GM21529 (cell line): ENCODE measurements at regions not wholly inside any gene's neighbourhood (a gene's known extent, or its start where the extent isn't known, plus 50 kb on each side); places are given as distances from the start of the nearest gene placed in this dataset.
"Not testable (repeated sequence)": the region's sequence is repeated elsewhere in the genome, so short reads cannot be mapped to it uniquely, and the experiment has no call there.

Experiments used
- ATAC-seq: cut with Tn5 transposase; IDR thresholded peaks from one replicate; pipeline ENCODE4 v1.9.1; 2021; ENCODE audit not compliant: unreplicated experiment

DNA sequence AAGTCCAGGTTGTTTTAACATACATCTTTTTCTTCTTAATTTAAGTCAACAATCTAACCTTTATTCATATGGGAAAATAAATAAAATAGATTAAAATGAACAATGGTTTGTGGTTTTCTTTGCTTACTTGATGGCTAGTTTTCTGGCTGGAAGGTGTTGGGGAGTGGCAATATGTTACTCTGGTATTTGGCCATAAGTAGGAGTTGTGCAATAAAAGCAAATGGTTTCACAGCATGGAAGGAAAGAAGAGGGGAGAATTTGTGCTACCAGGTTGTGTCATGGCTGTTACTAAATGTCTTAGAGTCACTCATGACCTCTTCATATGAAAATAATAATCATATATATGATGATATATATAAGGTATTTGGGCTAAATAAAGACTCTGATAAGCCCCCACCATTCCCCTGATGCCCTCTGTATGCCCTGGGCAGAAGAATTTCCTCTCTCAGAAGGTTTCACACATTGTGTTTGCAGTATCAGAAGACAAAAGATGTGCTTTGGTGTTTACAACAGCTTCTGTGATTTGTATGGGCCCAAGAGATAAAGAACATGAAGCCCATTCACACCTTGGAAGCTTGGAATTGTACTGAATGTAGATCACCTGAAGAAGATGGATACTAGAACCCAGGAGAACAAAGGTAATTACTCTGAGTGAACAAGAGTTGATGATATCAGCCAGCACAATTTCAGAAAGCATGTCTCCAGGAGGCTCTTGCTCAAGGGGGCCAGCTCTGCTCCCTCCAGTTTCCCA lies 160.9 kb downstream of the ALG10B start:
- ATAC-seq, result no peak

DNA sequence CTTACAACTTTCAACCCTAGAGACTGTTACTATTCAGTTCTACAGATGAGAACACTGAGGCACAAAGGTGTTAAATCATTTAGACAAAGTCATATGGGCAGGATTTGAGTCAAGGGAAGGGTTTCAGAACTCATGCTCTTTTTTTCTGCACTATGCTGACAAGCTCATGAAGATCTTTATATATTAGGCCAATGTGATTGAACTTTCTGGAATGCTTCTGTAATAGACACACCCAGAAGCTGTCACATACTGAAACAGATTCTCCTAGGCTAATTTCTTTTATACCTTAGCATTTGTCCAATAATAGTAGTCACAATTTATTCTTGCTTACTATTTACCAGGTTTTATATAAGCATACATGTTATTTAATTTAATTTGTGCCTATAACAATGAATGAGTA lies 164.0 kb downstream of the ALG10B start:
- no peak for ATAC-seq

DNA sequence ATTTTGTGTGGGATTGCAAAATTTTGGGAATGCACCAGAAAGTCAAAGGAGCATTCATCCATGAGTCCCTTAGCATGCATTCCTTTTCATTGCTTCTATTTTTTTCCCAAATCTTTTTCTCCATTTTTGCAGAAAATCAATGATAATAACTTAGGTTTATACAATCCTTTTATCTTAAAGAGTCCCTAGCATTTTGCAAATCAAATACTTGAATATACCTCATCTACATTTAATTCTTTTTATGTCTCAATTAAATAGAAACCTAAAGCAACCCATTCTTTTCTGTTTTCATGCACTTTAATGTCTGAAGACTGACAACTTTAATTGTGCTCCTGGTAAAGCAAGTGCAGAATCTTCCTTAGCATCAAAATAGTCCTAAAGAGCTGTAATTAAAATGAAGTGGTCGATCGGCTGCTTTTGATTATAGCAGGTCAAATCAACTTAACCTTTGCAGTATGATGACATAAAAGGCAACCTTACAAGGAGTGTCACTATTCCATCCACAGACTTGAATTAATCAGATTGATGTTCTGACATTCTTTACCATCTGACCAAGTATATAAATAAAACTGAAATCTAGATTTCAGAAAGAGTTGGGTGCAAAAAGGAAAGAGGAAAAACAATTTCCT lies 168.4 kb downstream of the ALG10B start:
- ATAC-seq, result no peak

DNA sequence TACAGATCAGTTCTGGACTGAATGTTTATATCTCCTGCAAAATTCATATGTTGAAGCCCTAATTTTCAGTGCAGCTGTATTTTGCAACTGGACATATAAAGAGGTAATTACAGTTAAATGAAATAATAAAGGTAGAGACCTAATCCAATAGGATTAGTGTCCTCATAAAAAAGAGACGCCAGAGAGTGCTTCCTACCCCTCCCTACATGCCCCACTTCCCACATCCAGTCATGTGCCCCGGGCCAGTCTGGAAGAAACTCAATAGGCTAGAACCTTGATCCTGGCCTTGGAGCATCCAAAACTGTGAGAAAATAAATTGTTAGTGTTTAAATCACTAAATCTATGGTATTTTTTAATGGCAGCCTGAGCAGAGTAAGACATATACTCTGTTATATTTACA lies 172.3 kb downstream of the ALG10B start:
- ATAC-seq, result no peak

DNA sequence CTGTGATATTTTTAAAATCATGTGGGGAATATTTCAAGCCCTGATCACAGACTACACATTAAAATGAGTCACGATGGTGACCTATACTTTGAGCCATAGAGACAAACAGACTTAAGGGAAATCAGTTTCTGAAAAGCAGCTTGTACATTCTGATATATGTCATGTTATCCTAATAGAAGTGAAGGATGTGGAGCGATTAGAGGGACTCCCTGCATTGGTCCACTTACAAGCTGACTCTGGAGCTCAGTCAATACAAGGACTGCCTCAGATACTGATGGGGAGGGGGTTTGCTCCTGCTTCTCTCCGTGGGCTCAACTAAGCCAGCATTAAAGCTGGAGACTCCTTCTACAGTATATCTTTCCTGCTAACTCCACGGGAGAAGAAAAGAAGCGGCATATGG lies 173.5 kb downstream of the ALG10B start:
- ATAC-seq, result no peak

DNA sequence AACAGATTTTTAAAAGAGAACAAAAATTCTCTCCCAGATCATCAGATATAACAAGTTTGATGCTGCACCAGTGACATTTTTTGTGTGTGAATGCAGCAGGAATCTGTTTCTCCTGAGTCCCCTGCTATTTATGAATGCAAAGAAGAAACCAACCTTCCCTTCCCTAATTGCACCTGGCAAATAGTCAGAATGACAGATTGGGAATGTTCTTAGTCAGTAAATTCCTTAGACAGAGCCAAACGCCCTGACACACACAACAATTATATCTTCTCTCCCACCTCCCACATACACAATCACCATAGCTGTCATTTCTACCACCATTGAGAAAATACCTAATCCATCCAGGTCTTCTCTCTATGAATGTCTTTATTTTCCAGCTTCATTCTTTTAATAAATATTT lies 174.4 kb downstream of the ALG10B start:
- ATAC-seq, result no peak

DNA sequence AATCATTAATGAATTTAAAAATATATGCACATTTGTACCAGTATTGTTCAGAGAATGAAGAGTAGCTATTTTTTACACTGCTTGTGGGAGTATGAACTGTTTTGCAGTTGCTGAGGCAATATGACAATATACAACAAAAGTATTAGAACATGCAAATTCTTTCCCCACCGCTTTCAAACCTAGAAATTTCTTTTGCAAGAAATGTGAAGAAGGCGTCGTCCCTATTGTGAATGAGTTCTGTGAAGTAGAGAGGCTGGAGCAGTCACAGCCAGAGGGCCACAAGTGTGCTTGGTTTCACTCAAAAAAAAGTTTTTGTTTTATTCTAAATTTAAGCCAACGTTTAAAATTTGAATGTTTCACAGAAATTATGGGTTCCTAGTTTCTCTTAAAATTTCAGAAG lies 184.9 kb downstream of the ALG10B start:
- no peak for ATAC-seq

DNA sequence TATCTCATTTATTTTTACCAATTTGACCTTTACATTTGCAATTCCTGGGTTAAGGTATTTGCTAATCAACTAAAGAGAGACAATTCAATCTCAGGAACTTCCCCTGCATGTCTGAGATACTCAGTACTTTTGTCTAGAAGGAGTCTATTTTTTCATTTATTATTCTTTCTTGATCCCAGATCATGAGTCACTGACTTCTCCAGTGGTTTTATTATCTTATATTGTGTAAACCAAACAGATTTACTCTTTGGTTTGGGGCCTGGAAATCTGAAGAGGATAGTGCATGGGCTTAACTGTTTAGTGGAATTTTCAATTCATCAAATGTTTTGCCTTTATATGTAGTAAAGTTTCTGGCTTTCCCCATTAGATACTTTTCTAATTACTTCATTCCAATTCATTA lies 185.4 kb downstream of the ALG10B start:
- no peak for ATAC-seq

DNA sequence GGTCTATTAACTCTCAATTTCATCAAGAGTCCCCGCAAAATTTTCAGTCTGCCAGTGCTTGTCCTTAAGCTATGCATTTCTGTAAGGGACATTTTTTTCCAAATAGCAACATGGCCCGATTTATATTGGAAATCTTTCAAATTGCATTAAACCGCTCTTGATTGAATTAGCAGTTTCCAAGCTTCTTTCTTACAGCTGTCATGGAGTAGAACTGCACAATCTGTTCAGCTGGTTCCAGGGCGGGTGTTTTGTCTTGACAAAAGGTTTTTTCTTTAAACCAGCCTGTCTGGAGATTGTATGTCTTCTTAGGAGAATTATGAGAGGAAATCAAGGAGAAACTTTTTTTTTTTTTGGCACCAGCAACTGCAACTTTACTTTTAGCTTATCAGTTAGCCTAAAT lies 185.8 kb downstream of the ALG10B start:
- ATAC-seq, result no peak

DNA sequence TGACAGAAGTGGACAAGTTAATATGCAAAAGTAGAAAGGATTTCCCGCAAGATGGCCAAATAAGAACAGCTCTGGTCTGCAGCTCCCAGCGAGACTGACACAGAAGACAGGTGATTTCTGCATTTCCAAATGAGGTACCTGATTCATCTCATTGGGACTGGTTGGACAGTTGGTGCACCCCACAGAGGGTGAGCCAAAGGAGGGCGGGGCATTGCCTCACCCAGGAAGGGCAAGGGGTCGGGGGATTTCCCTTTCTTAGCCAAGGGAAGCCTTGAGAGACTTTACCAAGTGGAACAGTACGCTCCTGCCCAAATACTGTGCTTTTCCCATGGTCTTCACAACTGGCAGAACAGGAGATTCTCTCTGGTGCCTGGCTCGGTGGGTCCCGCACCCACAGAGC lies 191.3 kb downstream of the ALG10B start:
- ATAC-seq, result no peak

DNA sequence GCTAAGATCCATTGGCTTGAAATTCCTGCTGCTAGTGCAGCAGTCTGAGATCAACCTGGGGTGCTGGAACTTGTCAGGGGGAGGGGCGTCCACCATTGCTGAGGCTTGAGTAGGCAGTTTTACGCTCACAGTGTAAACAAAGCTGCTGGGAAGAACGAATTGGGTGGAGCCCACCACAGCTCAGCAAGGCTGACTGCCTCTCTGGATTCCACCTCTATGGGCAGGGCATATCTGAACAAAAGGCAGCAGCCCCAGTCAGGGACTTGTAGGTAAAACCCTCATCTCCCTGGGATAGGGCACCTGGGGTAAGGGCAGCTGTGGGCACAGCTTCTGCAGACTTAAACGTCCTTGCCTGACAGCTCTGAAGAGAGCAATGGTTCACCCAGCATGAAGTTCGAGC lies 191.7 kb downstream of the ALG10B start:
- ATAC-seq, result no peak

DNA sequence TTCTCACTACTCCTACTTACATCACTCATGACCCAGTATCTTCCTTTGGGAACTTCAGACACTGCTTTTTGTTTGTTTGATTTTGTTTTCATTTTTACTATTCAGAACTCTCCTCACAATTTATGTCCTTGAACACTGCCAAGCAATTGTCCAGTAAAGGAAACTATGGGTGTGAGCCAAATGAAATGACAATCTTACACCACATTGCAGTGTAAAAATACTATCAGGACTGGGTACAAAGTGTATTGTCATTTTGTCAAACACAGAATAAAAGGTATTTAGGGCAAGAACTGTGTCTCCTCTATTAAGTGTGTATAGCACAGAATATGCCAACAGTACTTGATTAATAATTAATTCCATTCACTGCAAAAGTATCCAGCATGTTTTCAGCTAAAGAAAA lies 199.3 kb downstream of the ALG10B start:
- no peak for ATAC-seq

DNA sequence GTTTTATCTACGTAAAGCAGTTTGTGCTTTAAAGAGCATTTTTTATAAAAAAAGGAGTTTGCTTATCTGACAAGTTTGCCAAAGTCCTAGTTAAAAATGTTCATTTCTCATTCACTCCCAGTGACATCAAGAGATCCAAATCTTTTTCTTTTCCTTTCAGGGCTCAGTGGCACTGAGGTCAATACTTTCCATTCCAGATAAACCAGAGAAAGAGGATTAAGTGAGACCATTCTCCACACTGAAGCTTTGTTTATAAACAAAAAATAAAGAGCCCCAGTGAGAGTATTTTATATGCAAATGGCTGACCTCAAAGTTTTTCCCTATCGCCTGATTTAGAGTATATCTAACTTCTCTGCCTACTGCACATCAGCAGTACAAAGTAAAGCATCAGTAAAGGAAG lies 199.8 kb downstream of the ALG10B start:
- no peak for ATAC-seq

DNA sequence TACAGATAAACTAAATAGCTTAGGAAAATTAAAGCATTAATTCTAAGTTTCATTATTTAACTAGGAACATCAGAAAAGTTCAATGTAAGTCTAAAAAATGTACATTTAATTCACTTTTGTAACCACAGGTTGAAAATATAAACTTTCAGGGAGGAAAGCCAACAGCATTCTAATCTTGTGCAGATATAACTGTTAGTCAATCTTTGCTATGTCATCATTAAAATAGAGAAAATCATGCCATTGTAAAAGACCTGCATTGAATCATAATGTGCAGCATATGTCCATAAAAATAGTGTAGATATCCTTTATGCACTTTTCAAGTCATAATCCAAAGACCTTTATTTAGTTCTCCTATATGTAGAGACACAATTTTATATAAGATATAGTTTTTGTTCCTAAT lies 207.3 kb downstream of the ALG10B start:
- no peak for ATAC-seq

DNA sequence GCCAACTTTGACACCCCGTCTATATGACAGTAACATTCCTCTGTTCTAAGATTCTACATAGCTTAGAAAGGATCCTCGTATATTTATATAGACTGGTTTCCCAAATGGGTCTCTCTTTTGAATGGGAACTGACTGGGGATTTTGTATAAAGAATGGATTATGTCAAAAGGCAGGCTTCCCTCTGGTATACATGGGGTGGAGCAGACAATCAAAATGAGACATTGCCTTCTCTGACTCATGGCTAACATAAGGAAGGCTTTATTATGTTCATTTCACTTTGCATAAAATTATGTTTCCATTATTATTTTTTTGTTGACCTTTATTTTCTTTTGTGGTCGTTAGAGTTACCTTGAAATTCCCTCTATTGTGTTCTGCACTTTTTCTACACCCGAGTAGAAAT lies 211.1 kb downstream of the ALG10B start:
- no peak for ATAC-seq

DNA sequence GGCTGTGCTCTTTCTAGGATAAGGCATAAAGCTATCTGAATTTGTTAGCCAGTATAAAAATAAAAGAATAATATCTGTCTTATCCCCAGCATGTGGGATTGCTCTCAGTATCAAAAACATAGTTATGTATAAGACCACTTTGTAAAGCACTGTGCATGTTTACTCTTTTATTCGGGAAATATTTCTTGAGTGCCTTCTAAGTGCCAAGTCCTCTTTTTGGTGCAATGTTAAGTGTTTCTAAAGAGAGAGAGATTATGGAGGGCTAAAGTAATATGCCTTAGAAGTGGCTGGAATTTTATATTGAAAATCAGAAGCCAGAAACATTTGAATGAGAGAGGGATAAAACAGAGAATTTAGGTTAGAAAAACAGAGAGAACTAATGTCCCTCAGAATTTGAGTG lies 212.0 kb downstream of the ALG10B start:
- ATAC-seq, result no peak

DNA sequence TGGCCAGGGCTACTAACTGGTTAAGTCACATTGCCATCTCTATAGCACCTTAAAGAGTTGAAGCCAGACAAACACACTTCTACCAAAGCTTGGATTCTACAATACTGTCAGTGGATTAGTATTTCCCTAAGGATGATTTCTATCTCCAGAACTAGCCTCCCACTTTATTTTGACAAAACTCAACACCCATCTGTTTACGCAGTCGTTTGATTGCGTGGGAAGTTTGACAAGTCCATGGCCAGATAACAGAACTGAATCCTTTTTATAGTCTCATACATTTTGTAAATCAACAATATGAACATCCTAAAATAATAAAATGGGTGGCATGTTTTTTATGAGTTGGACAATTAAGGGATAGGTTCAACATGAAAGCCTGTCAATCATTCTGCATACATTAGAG lies 212.7 kb downstream of the ALG10B start:
- ATAC-seq, result not testable (repeated sequence)

DNA sequence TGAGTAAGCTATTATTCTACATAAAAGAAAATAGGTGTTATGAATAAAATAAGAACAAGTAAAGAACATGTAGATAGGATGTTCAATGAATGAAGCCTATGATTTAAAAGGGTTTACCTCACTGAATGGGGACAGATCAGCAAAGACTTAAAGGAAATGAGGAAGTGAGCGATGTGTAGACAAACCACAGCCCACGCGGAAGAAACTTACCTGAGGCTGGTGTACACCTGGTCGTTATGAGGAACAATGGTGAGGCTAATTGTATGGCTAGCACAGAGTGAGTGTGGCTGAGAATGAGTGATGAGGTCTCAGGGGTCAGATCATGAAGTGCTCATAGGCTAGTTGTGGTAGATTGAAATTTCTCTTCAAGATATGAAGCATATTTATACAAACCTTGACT lies 221.7 kb downstream of the ALG10B start:
- no peak for ATAC-seq

DNA sequence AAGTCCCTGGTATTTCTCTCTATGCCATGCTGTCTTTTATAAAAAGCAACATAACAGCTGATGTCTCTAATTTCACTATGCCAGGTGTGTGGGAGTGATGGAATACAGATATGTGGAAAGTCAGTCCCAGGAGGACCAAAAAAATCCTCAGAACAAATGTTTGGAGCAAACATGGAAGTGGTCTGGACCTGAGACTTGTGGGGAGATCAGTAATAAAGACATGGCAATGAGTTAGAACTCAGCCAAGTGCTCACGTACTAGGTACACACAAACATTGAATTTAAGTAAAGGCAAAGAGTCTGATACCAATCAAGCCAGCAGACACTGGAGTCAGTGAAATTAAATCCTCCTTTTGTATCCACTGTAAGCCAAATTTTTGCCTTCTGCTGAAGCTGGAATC lies 223.6 kb downstream of the ALG10B start:
- ATAC-seq, result no peak

DNA sequence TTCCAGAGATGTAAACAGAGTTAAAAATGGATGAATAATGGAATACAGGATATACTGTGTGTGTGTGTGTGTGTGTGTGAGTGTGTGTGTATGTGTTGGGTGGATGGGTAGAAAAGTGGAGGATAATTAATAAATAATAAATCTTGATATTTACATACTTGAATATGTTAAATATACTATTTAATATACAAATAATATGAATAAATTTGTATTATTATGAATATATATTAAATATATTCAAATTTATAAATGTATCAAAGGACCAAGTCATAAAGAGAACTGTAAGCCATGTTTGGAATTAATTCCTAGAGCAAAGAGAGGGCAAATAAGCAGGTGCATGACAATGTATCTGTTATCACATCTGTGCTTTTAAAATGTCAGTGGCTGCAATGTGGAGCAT lies 225.3 kb downstream of the ALG10B start:
- no peak for ATAC-seq

DNA sequence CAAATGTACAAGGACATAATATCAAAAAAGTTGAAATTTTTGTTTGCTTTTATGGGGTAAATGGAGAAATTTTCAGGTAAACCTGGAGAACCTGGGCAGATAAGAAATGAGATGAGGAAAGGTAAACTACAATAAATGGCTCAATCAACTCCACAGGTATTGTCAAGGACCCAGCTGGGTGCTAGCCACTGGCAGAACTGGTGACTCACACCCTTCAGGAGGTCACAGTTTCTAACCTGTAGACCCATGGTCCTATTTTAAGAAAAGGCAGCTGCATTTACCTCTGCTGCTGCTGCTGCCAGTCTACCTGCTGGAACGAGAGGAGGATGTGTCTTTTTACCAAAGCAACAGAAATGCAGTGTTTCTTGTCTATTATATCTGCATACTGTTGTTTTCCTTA lies 226.6 kb downstream of the ALG10B start:
- no peak for ATAC-seq

DNA sequence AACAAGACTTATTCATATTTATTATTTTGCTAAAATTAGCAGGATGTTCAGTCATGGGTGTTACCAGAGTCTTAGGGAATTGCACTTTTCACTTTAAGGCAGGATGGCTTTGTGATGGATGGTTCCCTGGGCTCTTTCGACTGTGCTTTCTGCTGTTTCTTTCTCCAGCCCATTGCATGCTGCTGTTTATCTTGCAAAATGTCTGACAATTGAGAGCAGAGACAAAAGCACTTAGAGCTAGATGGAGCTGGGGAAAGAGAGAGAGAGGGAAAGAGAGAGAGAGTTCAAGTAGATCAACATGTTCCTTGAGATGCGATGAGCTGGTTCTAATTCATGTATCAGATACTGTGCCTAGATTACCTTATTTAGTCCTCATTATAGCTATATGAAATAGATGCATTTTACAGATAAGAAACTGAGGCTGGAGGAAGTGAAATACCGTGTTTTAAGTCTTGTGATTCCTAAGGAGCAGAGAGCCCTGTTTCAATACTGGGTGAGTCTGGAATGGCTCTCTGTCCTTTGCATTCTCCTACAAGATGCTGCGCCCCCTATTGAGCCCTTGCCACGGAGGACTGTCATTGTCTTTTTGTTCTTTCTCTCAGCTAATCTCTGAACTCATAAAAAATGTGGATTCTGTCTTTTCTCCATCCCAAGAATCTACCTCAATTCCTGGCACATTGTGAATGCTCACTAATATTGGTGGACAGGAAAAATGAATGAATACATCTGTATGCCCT lies 227.9 kb downstream of the ALG10B start:
- no peak for ATAC-seq
